HCT116 (cell line): ENCODE measurements at regions not wholly inside any gene's neighbourhood (a gene's known extent, or its start where the extent isn't known, plus 50 kb on each side); places are given as distances from the start of the nearest gene placed in this dataset.
A peak's percentile ranks its signal among the peaks of the same experiment; 100 is the strongest.

Source experiments
- ATAC-seq: fragments of 200-7000 bp; cut with Tn5 transposase; 2 replicates; pipeline ENCODE4 v1.9.1; 2020; ENCODE audit warnings: mild to moderate bottlenecking, moderate library complexity
- BruUV-seq: library from RNA; stranded (reverse); fragments of 400-500 nt; replicated peaks from 2 replicates; lab custom pipeline; 2021; lab: Mats Ljungman, UMichigan
- CTCF ChIA-PET: fragments of 300-600 bp; sonication (Branson Sonifier 250); formaldehyde crosslinking; loops from one replicate; lab custom pipeline; 2021; ENCODE audit warnings: antibody characterized with exemption; lab: Charles Lee
- POLR2A ChIA-PET: fragments of 300-600, 350-600 bp; sonication (Branson Sonifier 250); formaldehyde crosslinking; loops from one replicate; lab custom pipeline; 2021; ENCODE audit warnings: antibody characterized with exemption; lab: Charles Lee
- RAD21 ChIA-PET, 2 experiments: fragments of 300-600 bp; sonication (Branson Sonifier 250); formaldehyde crosslinking; loops; one replicate each; lab custom pipeline; 2023; ENCODE audit warnings: low total read pairs in 2 of 2; ENCODE audit not compliant: uncharacterized antibody in 2 of 2, unreplicated experiment in 2 of 2, low non-redundant PET in 1 of 2; lab: Charles Lee
- DNase-seq: peaks from one replicate; pipeline ENCODE4 v3.0.0-alpha.2; 2010; ENCODE audit warnings: low read depth, low spot score
- H2AFZ ChIP-seq: fragments of 200-600 bp; shearing (Covaris generic), sonication (generic); 2 replicates; pipeline ENCODE4 v1.6.1; 2017; ENCODE audit warnings: low read depth, mixed run types, mixed read lengths, antibody characterized with exemption, low read length; ENCODE audit not compliant: poor library complexity, severe bottlenecking
- H3K27ac ChIP-seq: 2 replicates; pipeline ENCODE4 v1.5.1; 2012; ENCODE audit warnings: low read depth, low read length
- H3K27me3 ChIP-seq: fragments of 200-600 bp; sonication (generic); 2 replicates; pipeline ENCODE4 v1.6.1; 2016; ENCODE audit warnings: mixed run types, low read length, mixed read lengths; ENCODE audit not compliant: insufficient read depth
- H3K36me3 ChIP-seq, 2 experiments: fragments of 200-500 bp in 1 of 2; fragments of 200-600 bp in 1 of 2; sonication (Bioruptor generic) in 1 of 2; sonication (generic) in 1 of 2; 2 replicates each; pipeline versions ENCODE4 v1.5.1 to v1.6.1; 2014 to 2016; ENCODE audit warnings: low read length in 2 of 2, inconsistent platforms in 1 of 2, mixed read lengths in 1 of 2, mixed run types in 1 of 2; ENCODE audit not compliant: insufficient read depth in 2 of 2, control insufficient read depth in 1 of 2
- H3K4me1 ChIP-seq, 2 experiments: fragments of 200-600 bp in 1 of 2; sonication (generic) in 1 of 2; 2 replicates each; pipeline versions ENCODE4 v1.5.1 to v1.6.1; 2012 to 2017; ENCODE audit warnings: low read length in 2 of 2, inconsistent platforms in 1 of 2, mild to moderate bottlenecking in 1 of 2, mixed read lengths in 1 of 2, mixed run types in 1 of 2, moderate library complexity in 1 of 2; ENCODE audit not compliant: insufficient read depth in 2 of 2, control insufficient read depth in 1 of 2
- H3K4me2 ChIP-seq: fragments of 200-600 bp; sonication (generic); 2 replicates; pipeline ENCODE4 v1.6.1; 2017; ENCODE audit warnings: mixed run types, low read length, mixed read lengths
- H3K4me3 ChIP-seq, 2 experiments: fragments of 200-600 bp in 1 of 2; sonication (generic) in 1 of 2; replicated peaks in 1 of 2; 2 replicates each; pipeline ENCODE4 v1.5.1; 2011 to 2016; ENCODE audit warnings: low read length in 2 of 2, control low read depth in 1 of 2, low read depth in 1 of 2, mild to moderate bottlenecking in 1 of 2, mixed read lengths in 1 of 2, mixed run types in 1 of 2
- H3K79me2 ChIP-seq: fragments of 200-600 bp; sonication (generic); 2 replicates; pipeline ENCODE4 v1.6.1; 2017; ENCODE audit warnings: mild to moderate bottlenecking, mixed run types, low read length, moderate library complexity, mixed read lengths; ENCODE audit not compliant: insufficient read depth
- H3K9ac ChIP-seq: fragments of 200-600 bp; sonication (generic); 2 replicates; pipeline ENCODE4 v1.6.1; 2016; ENCODE audit warnings: low read length, mixed read lengths
- H3K9me2 ChIP-seq: fragments of 200-600 bp; sonication (generic), shearing (Covaris generic); 2 replicates; pipeline ENCODE4 v1.6.1; 2017; ENCODE audit warnings: mixed run types, mild to moderate bottlenecking, moderate library complexity; ENCODE audit not compliant: insufficient read depth
- H3K9me3 ChIP-seq, 2 experiments: fragments of 200-500 bp in 1 of 2; fragments of 200-600 bp in 1 of 2; sonication (Bioruptor generic) in 1 of 2; sonication (generic) in 1 of 2; 2 replicates each; pipeline ENCODE4 v1.6.1; 2014 to 2017; ENCODE audit warnings: low read length in 2 of 2, mixed read lengths in 2 of 2, inconsistent platforms in 1 of 2, low read depth in 1 of 2, mild to moderate bottlenecking in 1 of 2, mixed run types in 1 of 2, moderate library complexity in 1 of 2; ENCODE audit not compliant: control insufficient read depth in 1 of 2, insufficient read depth in 1 of 2
- H4K20me1 ChIP-seq: fragments of 200-600 bp; sonication (generic), shearing (Covaris generic); 2 replicates; pipeline ENCODE4 v1.6.1; 2017; ENCODE audit warnings: mixed run types, mild to moderate bottlenecking, moderate library complexity; ENCODE audit not compliant: insufficient read depth
- CEBPB ChIP-seq: IDR thresholded peaks from 2 replicates; pipeline ENCODE4 v1.6.1; 2012; ENCODE audit warnings: low read depth
- EZH2phosphoT487 ChIP-seq: fragments of 200-600 bp; IDR thresholded peaks from 2 replicates; pipeline ENCODE4 v1.6.1; 2018; ENCODE audit warnings: antibody characterized with exemption, borderline replicate concordance
- FOSL1 ChIP-seq: IDR thresholded peaks from 2 replicates; pipeline ENCODE4 v1.6.1; 2012; ENCODE audit warnings: low read depth
- JUND ChIP-seq: IDR thresholded peaks from 2 replicates; pipeline ENCODE4 v1.6.1; 2012
- SRF ChIP-seq: IDR thresholded peaks from 2 replicates; pipeline ENCODE4 v1.6.1; 2012; ENCODE audit warnings: low read depth
- intact Hi-C: fragments of 100-400 bp; cut with micrococcal nuclease; formaldehyde crosslinking; loops from 2 replicates; pipeline ENCODE4 v1.10.0; 2022
- TF ChIP-seq, protein P1 (sequence below): IDR thresholded peaks from 2 replicates; pipeline ENCODE4 v1.6.1; 2012; ENCODE audit warnings: low read depth

GRCh38 chr3:4904811-4905695 is 74.2 kb upstream of the BHLHE40 start:
- Histone ChIP-seq H3K27ac (no peak overlapping the region), H3K4me1 (peaks cover 0 to 8% of the 10 kb centered on the region in 2 experiments; a peak in 2 of 4 replicates), H3K9me3 (no peaks in the 10 kb centered on the region), H3K9ac (no peak overlapping the region), H2AFZ (peak overlapping the region; percentile 22), H3K4me3 (no peak overlapping the region), H3K4me2 (no peak overlapping the region), H3K36me3 (no peaks in the 10 kb centered on the region), H4K20me1 (no peaks in the 10 kb centered on the region), H3K79me2 (no peaks in the 10 kb centered on the region), H3K27me3 (no peaks in the 10 kb centered on the region), H3K9me2 (no peaks in the 10 kb centered on the region)
- DNase-seq (no peak), ATAC-seq (no peak)
- TF ChIP-seq CEBPB = peak; percentile 95
- TF ChIP-seq FOSL1 = no peak
- intact Hi-C loops = no loop called here
- RAD21 ChIA-PET = no interaction called here
- POLR2A ChIA-PET = no interaction called here
- no TSS peak for BruUV-seq
- CTCF ChIA-PET = interaction anchor here (1.0 kb wide), 1 partner anchor 38 kb away, joined by 3 read pairs; no protein-coding TSS in a partner anchor

DNA sequence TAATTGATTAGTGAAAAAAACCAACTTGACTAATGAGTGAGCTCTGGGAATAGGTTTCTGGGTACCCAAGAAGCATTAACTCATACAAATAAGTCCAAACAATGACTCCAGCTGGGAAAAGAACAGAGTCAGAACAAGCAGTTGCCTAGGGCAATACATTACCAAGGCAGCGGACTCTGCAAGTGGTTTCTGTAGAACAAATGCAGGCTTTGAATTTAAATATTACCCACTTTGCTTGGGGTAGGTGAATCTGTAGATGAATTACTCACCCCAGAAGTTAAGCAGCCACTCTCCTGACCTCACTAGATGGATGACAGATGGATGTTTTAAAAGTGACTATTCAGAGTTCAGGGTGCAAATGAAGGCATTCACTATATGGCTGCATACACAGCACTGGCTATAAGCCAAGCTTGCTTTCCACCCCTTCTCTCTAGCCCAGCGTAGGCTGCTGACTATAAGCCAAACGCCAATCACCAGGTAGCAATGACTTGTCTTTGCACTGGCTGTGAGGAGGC is 73.1 kb upstream of the BHLHE40 start:
- H3K9me3 ChIP-seq = no peaks in the 10 kb centered on the region
- H4K20me1 ChIP-seq = no peaks in the 10 kb centered on the region
- ChIA-PET CTCF (no interaction called here), RAD21 (no interaction called here), POLR2A (no interaction called here)
- H2AFZ ChIP-seq = no peak overlapping the region
- peaks cover 0 to 4% of the 10 kb centered on the region in 2 experiments; a peak in 1 of 4 replicates for H3K4me1 ChIP-seq
- no peak overlapping the region for H3K4me3 ChIP-seq
- no peak overlapping the region for H3K27ac ChIP-seq
- no TSS peak for BruUV-seq
- TF ChIP-seq JUND (no peak), SRF (no peak), EZH2phosphoT487 (no peak), FOSL1 (no peak)
- TF ChIP-seq, protein P1, sequence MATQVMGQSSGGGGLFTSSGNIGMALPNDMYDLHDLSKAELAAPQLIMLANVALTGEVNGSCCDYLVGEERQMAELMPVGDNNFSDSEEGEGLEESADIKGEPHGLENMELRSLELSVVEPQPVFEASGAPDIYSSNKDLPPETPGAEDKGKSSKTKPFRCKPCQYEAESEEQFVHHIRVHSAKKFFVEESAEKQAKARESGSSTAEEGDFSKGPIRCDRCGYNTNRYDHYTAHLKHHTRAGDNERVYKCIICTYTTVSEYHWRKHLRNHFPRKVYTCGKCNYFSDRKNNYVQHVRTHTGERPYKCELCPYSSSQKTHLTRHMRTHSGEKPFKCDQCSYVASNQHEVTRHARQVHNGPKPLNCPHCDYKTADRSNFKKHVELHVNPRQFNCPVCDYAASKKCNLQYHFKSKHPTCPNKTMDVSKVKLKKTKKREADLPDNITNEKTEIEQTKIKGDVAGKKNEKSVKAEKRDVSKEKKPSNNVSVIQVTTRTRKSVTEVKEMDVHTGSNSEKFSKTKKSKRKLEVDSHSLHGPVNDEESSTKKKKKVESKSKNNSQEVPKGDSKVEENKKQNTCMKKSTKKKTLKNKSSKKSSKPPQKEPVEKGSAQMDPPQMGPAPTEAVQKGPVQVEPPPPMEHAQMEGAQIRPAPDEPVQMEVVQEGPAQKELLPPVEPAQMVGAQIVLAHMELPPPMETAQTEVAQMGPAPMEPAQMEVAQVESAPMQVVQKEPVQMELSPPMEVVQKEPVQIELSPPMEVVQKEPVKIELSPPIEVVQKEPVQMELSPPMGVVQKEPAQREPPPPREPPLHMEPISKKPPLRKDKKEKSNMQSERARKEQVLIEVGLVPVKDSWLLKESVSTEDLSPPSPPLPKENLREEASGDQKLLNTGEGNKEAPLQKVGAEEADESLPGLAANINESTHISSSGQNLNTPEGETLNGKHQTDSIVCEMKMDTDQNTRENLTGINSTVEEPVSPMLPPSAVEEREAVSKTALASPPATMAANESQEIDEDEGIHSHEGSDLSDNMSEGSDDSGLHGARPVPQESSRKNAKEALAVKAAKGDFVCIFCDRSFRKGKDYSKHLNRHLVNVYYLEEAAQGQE = no peak
- H3K9ac ChIP-seq = no peak overlapping the region
- H3K27me3 ChIP-seq = no peaks in the 10 kb centered on the region
- no peak for DNase-seq
- H3K4me2 ChIP-seq = no peak overlapping the region
- no peaks in the 10 kb centered on the region for H3K36me3 ChIP-seq
- no peak for ATAC-seq
- intact Hi-C loops = no loop called here
- H3K9me2 ChIP-seq = no peaks in the 10 kb centered on the region
- no peaks in the 10 kb centered on the region for H3K79me2 ChIP-seq
